ENCODE measurements at regions not wholly inside any gene's neighbourhood (a gene's known extent, or its start where the extent isn't known, plus 50 kb on each side); places are given as distances from the start of the nearest gene placed in this dataset.

DNA sequence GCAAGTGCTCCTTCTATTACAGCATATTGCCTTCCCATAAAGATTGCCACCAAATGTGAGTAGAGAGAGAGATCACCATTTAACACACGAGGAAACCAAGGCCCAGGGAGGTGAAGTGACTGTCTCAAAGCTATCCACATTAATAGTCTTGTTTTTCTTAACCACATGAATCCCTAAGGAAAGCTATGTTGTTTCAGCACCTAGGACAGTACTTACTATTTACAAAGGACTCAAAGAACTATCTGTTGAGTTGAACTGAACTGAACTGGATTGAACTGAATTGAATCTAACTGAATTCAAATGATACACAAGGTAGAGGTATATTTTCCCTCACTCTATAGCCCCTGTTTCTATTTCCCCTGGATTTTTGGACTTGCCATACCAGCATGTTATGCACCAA is 430.4 kb downstream of the CAAP1 start:
- CTCF ChIA-PET (ENCODE audit: partially characterized antibody), result no interaction called here
- TF ChIP-seq TBP (IDR thresholded peaks at IDR 0.05; ENCODE audit: low read depth, low read length), result no peak
- TF ChIP-seq SIN3A (conservative IDR thresholded peaks at IDR 0.05 in 1 of 2, IDR thresholded peaks at IDR 0.05 in 1 of 2; ENCODE audit: low read depth in 1 of 2, low read length in 2 of 2), result no peak
- TF ChIP-seq HDAC6 (IDR thresholded peaks at IDR 0.05; ENCODE audit: low read depth, low read length), result no peak
- TF ChIP-seq TCF12 (IDR thresholded peaks at IDR 0.05; ENCODE audit: low read depth, low read length), result no peak
- TF ChIP-seq TAF1 (IDR thresholded peaks at IDR 0.05; ENCODE audit: low read depth, low read length), result no peak
- no peak for TF ChIP-seq CEBPB (IDR thresholded peaks at IDR 0.05; ENCODE audit: low read depth, low read length)

More for the DNA sequence above, 430.4 kb downstream of the CAAP1 start:
- no peak overlapping the region for H2AFZ ChIP-seq (ENCODE audit: low read length)
- DNase-seq (ENCODE audit: low read depth in 1 of 2, low spot score in 2 of 2), result no peak
- no peak overlapping the region for H3K56ac ChIP-seq (replicated peaks; ENCODE audit: insufficient read length, low read depth, low read length)
- H3K4me1 ChIP-seq (replicated peaks in 1 of 4; ENCODE audit: control insufficient read depth in 3 of 4, insufficient read depth in 4 of 4, low read length in 3 of 4), result no peaks in the 10 kb centered on the region
- H2BK20ac ChIP-seq (ENCODE audit: low read length), result no peak overlapping the region
- no peak overlapping the region for H2AK5ac ChIP-seq (ENCODE audit: low read depth, low read length)
- H3K23ac ChIP-seq (ENCODE audit: insufficient read length), result no peak overlapping the region
- H3K27ac ChIP-seq (ENCODE audit: low read depth, low read length), result no peak overlapping the region
- no peak overlapping the region for H4K8ac ChIP-seq (ENCODE audit: extremely low read depth, insufficient read depth, low read length)
- no peaks in the 10 kb centered on the region for H3K9me3 ChIP-seq (ENCODE audit: insufficient read depth in 2 of 2, low read depth in 1 of 2, low read length in 1 of 2)
- H4K91ac ChIP-seq (replicated peaks; ENCODE audit: insufficient read length, low read length), result no peak overlapping the region
- no peaks in the 10 kb centered on the region for H4K20me1 ChIP-seq (replicated peaks in 1 of 2; ENCODE audit: control insufficient read depth in 1 of 2, insufficient read depth in 2 of 2, low read length in 2 of 2)
- no peak overlapping the region for H3K4me2 ChIP-seq (ENCODE audit: insufficient read depth in 1 of 2, low read depth in 2 of 2, low read length in 2 of 2)
- no peak overlapping the region for H3K18ac ChIP-seq (ENCODE audit: extremely low read depth, low read length)
- 88% methylated on average over 1 of the region's 1 CpG; no CpG with 5 or more reads in 1 of the 2 experiments for WGBS, 2 experiments (ENCODE audit: extremely low coverage in 1 of 2, insufficient coverage in 1 of 2, insufficient read length in 1 of 2, insufficient replicate concordance in 2 of 2, low coverage in 1 of 2, low lambda C conversion rate in 2 of 2, missing lambda C conversion rate in 1 of 2)
- H3K4me3 ChIP-seq (ENCODE audit: extremely low read depth in 1 of 4, insufficient read depth in 2 of 4, low read depth in 3 of 4, low read length in 4 of 4), result no peak overlapping the region
- H2BK12ac ChIP-seq (ENCODE audit: low read depth, low read length), result no peak overlapping the region
- no peak overlapping the region for H2BK120ac ChIP-seq (replicated peaks; ENCODE audit: low read depth, low read length)
- H3K79me2 ChIP-seq (ENCODE audit: control insufficient read depth in 1 of 2, insufficient read depth in 2 of 2, low read length in 2 of 2), result no peaks in the 10 kb centered on the region
- no peak overlapping the region for H2BK5ac ChIP-seq (ENCODE audit: low read depth, low read length)
- no peaks in the 10 kb centered on the region for H3K23me2 ChIP-seq (ENCODE audit: low read depth, low read length)
- peak; percentile 36 for FAIRE-seq
- no peaks in the 10 kb centered on the region for H3K79me1 ChIP-seq (ENCODE audit: low read depth, low read length)
- H3K27me3 ChIP-seq (replicated peaks in 1 of 4; ENCODE audit: control insufficient read depth in 3 of 4, extremely low read depth in 1 of 4, insufficient read depth in 3 of 4, low read length in 3 of 4), result no peaks in the 10 kb centered on the region
- H3K9ac ChIP-seq (replicated peaks in 1 of 4; ENCODE audit: extremely low read depth in 1 of 4, low read depth in 3 of 4, low read length in 3 of 4), result no peak overlapping the region
- no peaks in the 10 kb centered on the region for H3K36me3 ChIP-seq (ENCODE audit: control insufficient read depth in 2 of 4, insufficient read depth in 4 of 4, low read length in 3 of 4)
- no peak overlapping the region for H3K4ac ChIP-seq (replicated peaks; ENCODE audit: insufficient read length, low read depth, low read length)
- H2BK15ac ChIP-seq (ENCODE audit: low read length), result no peak overlapping the region
- no peak overlapping the region for H3K14ac ChIP-seq (ENCODE audit: insufficient read length)
- POLR2A ChIA-PET (ENCODE audit: partially characterized antibody), result no interaction called here
- H4K5ac ChIP-seq (ENCODE audit: insufficient read length, low read depth, low read length), result no peak overlapping the region
